Astrocyte (in vitro differentiated cells and primary cell): ENCODE measurements at regions not wholly inside any gene's neighbourhood (a gene's known extent, or its start where the extent isn't known, plus 50 kb on each side); places are given as distances from the start of the nearest gene placed in this dataset.

Source experiments
- EZH2 ChIP-seq: IDR thresholded peaks from 2 replicates; pipeline ENCODE4 v1.6.1; 2012; ENCODE audit warnings: mild to moderate bottlenecking, low read length, inconsistent platforms; ENCODE audit not compliant: insufficient read depth
- TF ChIP-seq, protein P1 (sequence below): IDR thresholded peaks from 2 replicates; pipeline ENCODE4 v1.5.1; 2011; ENCODE audit warnings: low read depth, mild to moderate bottlenecking, inconsistent platforms, low read length, moderate library complexity; ENCODE audit not compliant: insufficient read depth

DNA sequence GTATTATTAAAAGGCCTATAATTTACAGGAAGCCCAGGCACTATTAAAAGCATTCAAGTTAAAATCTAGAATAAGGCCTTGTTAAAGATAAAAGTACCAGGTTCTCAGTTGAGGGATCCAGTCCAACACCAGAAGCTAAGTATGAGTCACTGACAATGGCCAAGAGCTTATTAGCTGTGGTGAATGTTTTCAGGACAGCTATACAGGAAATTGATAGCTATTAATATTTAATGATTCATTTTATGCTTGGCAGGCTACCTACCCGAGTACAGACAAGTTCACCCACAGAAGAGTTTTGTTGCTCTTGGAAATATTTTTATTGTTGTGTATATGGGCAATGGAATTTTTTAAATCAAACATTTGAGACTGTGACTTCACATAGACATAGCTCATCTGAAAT, 729.6 kb upstream of the ZNF804A start:
- TF ChIP-seq, protein P1, sequence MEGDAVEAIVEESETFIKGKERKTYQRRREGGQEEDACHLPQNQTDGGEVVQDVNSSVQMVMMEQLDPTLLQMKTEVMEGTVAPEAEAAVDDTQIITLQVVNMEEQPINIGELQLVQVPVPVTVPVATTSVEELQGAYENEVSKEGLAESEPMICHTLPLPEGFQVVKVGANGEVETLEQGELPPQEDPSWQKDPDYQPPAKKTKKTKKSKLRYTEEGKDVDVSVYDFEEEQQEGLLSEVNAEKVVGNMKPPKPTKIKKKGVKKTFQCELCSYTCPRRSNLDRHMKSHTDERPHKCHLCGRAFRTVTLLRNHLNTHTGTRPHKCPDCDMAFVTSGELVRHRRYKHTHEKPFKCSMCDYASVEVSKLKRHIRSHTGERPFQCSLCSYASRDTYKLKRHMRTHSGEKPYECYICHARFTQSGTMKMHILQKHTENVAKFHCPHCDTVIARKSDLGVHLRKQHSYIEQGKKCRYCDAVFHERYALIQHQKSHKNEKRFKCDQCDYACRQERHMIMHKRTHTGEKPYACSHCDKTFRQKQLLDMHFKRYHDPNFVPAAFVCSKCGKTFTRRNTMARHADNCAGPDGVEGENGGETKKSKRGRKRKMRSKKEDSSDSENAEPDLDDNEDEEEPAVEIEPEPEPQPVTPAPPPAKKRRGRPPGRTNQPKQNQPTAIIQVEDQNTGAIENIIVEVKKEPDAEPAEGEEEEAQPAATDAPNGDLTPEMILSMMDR: no peak
- no peak for TF ChIP-seq EZH2
